22Rv1 (cell line): ENCODE measurements at regions not wholly inside any gene's neighbourhood (a gene's known extent, or its start where the extent isn't known, plus 50 kb on each side); places are given as distances from the start of the nearest gene placed in this dataset.

Experiments used
- H3K27ac ChIP-seq: fragments of 450-650 bp; 2 replicates; pipeline ENCODE4 v1.5.1; 2017
- ZFX ChIP-seq: fragments of 450-650 bp; IDR thresholded peaks from 2 replicates; pipeline ENCODE4 v1.6.1; 2017; ENCODE audit warnings: antibody characterized with exemption, borderline replicate concordance
- TF ChIP-seq, protein P1 (sequence below): fragments of 450-650 bp; IDR thresholded peaks from 2 replicates; pipeline ENCODE4 v1.5.1; 2017; ENCODE audit warnings: mild to moderate bottlenecking

GRCh38 chr2:226059961-226060627 is 660.6 kb downstream of the NYAP2 start:
- TF ChIP-seq, protein P1, sequence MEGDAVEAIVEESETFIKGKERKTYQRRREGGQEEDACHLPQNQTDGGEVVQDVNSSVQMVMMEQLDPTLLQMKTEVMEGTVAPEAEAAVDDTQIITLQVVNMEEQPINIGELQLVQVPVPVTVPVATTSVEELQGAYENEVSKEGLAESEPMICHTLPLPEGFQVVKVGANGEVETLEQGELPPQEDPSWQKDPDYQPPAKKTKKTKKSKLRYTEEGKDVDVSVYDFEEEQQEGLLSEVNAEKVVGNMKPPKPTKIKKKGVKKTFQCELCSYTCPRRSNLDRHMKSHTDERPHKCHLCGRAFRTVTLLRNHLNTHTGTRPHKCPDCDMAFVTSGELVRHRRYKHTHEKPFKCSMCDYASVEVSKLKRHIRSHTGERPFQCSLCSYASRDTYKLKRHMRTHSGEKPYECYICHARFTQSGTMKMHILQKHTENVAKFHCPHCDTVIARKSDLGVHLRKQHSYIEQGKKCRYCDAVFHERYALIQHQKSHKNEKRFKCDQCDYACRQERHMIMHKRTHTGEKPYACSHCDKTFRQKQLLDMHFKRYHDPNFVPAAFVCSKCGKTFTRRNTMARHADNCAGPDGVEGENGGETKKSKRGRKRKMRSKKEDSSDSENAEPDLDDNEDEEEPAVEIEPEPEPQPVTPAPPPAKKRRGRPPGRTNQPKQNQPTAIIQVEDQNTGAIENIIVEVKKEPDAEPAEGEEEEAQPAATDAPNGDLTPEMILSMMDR: no peak
- TF ChIP-seq ZFX: no peak

GRCh38 chr2:226057914-226058313 is 658.4 kb downstream of the NYAP2 start:
- H3K27ac ChIP-seq: no peak overlapping the region
- TF ChIP-seq, protein P1: no peak
- TF ChIP-seq ZFX: no peak

More at GRCh38 chr2:226059961-226060627, 660.6 kb downstream of the NYAP2 start:
- no peak overlapping the region for H3K27ac ChIP-seq

DNA sequence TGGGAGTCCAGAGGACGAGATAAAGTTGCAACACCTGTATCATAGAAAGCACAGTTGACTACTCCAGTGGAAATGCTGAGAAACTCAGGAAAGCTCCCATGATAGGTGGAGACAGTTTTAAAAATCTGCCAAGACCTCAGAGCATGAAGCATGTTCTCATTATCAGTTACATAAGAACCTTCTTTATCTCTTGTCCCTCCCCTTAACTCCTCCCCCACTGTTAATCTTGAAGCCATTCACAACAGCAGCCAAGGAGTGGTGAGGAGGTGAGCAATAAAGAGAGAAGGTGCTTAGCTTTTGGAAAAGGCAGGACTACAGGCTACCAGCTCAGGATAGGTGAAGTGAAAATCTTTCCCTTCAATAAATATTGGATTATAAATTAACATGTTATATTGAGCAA is 657.9 kb downstream of the NYAP2 start:
- TF ChIP-seq, protein P1: no peak
- no peak for TF ChIP-seq ZFX
- no peak overlapping the region for H3K27ac ChIP-seq

DNA sequence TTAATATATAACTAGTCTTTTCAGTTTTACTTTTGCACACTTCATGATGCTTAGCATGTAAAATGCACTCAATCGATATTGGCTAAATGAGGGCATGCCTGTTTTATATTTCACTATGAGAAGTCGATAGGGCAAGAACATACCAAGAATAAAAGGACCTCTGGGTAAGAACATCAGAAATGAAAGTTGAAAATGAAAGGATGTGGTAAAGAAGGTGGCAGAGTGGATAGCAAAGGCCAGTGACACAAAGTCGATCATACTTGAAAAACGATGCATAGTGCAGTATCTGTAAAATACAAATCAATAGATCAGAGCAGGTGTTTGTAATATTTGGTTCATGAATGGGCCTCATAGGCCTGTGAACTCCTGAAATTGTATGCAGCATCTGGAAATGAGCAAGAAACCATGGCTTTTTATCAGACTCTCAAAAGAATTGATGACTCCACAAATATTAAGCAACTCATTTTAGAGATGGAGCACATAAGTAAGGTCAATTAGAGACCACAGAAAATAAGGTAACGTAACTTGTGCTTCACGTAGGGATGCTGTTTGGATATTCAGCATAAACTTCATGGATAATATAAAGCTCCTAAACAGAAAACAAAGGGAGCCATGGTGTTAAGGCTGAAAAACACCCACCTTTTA is 653.4 kb downstream of the NYAP2 start:
- no peak overlapping the region for H3K27ac ChIP-seq
- TF ChIP-seq, protein P1: no peak
- TF ChIP-seq ZFX: no peak

DNA sequence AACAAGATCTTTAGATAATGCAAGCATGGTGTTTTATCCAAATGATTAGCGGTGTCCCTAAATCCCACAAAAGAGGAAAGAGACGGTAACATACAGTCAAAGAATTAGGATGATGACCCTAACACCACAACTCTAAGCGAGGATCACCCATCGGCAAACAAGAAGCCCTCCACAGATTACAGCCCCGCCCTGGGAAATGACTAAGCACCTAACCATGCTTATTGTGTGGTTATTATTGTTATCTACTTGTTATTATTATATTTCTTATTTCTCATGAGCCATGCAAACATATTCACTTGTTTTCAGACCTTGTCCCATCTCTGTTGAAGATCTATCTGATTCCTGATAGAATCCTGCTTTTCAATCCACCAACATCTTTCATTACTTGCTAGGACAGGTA is 651.3 kb downstream of the NYAP2 start:
- no peak overlapping the region for H3K27ac ChIP-seq
- TF ChIP-seq ZFX: no peak
- TF ChIP-seq, protein P1: no peak

DNA sequence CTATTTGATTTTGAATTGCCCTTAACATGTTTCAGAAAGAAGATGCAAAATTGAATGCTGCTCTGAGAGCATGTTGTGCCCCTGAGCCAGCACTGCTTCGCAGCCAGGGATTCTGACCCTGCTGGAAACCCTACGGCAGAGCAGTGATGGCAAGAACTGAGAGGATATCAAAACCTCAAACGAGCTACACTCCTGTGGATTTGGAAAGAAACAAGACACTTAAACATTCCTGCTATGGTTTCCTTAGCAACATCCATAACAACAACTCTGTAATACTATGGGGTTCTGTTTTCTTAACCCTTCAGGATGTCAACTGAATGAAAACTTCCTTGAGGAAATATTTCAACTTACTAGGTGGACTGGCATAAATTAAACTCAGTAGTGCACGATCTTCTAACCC is 649.1 kb downstream of the NYAP2 start:
- no peak overlapping the region for H3K27ac ChIP-seq
- no peak for TF ChIP-seq ZFX
- TF ChIP-seq, protein P1: no peak

DNA sequence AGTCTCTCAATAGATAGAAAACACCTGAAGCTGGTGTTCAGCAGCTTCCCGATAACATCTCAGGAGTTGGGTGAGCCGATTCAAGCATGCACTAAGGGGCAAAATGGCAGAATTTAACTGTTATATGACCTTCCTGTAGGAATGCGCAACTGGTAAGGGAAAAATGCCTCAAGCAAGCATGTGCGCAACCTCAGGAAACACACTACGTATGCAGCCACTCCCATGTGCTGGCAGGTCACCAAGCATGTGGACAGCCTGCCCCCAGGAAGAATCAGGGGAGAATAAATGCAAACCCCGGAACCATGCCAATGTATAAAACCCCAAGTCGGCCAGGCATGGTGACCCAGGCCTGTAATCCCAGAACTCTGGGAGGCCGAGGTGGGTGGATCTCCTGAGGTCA is 645.6 kb downstream of the NYAP2 start:
- H3K27ac ChIP-seq: no peak overlapping the region
- TF ChIP-seq, protein P1: no peak
